C4-2B (cell line): ENCODE measurements at regions not wholly inside any gene's neighbourhood (a gene's known extent, or its start where the extent isn't known, plus 50 kb on each side); places are given as distances from the start of the nearest gene placed in this dataset.
"Not testable (repeated sequence)": the region's sequence is repeated elsewhere in the genome, so short reads cannot be mapped to it uniquely, and the experiment has no call there.

Experiments
- H3K27ac ChIP-seq: fragments of 450-650 bp; 2 replicates; pipeline ENCODE4 v1.5.1; 2017
- CTCF ChIP-seq: fragments of 450-650 bp; conservative IDR thresholded peaks from 2 replicates; pipeline ENCODE4 v1.5.1; 2017; ENCODE audit warnings: mild to moderate bottlenecking
- ZFX ChIP-seq: fragments of 450-650 bp; IDR thresholded peaks from 2 replicates; pipeline ENCODE4 v1.6.1; 2017

DNA sequence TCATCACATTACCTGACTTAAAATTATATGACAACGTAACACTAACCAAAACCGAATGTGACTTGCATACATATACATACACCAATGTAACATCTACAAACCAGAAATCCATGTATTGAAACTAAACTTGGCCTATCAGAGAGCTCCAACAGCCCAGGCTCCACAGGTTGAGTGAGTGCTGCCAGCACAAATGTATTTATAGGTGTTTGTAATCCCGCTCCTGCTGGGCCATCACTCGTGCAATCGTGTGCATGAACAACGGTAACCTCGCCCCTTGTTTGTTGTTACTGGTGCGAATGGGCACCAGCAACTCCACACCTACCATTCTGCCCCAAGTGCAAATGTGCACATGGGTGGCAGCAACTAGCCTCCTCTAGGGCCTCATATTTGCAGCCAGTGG is 165.7 kb upstream of the XIST start:
- TF ChIP-seq ZFX (no peak), CTCF (no peak)
- H3K27ac ChIP-seq: no peak overlapping the region

DNA sequence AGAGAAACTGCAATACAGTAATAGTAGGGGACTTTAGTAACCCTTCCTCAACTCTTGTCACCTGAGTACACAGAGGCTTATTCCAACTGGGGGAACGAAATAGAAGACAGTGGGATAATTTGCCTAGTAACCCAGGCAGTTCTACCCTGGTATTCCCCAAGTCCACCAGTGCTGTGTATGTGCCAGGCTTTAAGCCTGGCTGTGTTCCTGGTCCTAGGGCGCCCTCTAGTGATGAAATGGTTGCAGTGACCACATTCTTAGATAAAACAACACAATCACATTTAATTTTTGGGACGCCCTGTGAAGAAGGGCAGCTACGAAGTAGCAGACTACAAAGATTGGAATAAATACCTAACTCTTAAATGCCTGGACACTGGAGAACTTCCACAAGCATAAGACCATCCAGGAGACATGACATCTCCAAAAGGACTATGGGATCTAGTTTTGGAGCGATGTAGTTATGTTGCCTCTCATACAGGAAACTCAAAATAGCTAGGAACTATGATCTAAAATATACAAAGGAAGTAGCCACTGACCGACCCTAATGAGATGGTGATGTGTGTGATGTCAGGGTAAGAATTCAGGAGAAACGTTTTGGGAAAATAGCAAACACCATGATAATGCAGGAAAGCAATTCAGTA is 163.0 kb upstream of the XIST start:
- no peak overlapping the region for H3K27ac ChIP-seq
- TF ChIP-seq ZFX (no peak), CTCF (peak; percentile 78)

DNA sequence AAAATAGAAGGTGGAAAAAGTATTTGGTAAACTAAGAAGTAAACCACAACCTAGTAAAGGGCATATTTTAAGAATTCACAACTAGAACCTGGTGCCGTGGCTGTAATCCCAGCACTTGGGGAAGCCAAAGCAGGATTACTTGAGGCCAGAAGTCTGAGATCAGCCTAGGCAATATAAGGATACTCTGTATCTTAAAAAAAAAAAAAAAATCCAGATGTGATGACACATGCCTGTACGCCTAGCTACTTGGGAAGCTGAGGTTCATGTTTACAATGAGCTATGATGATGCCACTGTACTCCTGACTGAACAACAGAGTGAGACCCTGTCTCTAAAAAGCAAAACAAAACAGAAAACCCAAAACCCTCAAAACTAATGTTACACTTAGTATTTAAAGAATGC is 156.5 kb upstream of the XIST start:
- TF ChIP-seq ZFX (no peak), CTCF (no peak)
- no peak overlapping the region for H3K27ac ChIP-seq

DNA sequence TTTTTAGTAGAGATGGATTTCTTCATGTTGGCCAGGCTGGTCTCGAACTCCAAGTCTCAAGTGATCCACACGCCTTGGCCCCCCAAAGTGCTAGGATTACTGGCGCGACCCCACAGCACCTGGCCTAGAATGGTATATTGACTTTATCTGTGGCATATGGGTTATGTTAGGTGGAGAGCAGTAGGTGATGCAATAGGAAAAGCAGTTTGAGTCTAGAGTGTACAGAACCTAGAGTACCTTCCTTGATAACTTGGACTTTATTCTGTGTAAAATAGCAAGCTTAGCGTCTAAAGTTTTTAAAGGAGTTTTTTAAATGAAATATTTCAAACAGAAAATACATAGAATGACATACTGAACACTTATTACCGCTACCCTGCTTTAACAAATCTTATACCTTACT is 139.5 kb upstream of the XIST start:
- TF ChIP-seq CTCF (no peak), ZFX (no peak)
- no peak overlapping the region for H3K27ac ChIP-seq

DNA sequence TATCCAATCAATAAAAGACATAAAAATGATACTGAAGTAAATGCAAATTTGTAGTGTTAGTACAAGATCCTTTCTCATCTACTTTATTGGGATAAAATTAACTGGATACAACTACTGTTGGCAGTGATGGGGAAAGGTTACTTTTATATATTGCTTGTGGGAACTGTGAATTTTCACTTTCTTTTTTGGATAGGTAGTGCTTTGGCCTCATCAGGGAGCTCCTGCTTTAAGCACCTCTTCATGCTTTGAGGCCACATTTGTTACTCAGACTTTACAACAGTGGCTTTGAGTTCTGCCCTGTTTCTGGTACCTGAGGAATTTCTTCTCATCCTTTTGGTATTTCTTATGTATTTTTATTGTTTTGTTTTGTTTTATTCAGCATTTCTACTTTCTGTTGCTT is 134.7 kb upstream of the XIST start:
- no peak overlapping the region for H3K27ac ChIP-seq
- TF ChIP-seq CTCF (no peak), ZFX (no peak)

- no peak overlapping the region for H3K27ac ChIP-seq
- TF ChIP-seq CTCF (no peak), ZFX (no peak)
Measured at GRCh38 chrX:73979551-73980131, 127.1 kb upstream of the XIST start.

- H3K27ac ChIP-seq: no peak overlapping the region
- no peak for TF ChIP-seq ZFX
- TF ChIP-seq CTCF: no peak
Measured at GRCh38 chrX:73977542-73978169, 125.1 kb upstream of the XIST start.

DNA sequence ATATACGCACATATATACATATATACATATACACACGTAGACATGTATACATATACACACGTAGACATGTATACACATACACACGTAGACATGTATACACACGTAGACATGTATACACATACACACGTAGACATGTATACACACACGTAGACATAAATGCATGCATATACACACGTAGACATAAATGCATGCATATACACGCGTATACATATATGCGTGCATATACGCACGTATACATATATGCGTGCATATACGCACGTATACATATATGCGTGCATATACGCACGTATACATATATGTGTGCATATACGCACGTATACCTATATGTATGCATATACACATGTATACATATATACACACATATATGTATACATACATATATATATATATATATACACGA is 114.9 kb upstream of the XIST start:
- not testable (repeated sequence) for H3K27ac ChIP-seq
